Prostate gland (tissue), 2 donors: ENCODE measurements at regions not wholly inside any gene's neighbourhood (a gene's known extent, or its start where the extent isn't known, plus 50 kb on each side); places are given as distances from the start of the nearest gene placed in this dataset.

Experiments
- DNase-seq: peaks from one replicate; pipeline ENCODE4 v3.0.0-alpha.2; 2019; ENCODE audit warnings: low spot score
- H3K27ac ChIP-seq, 2 donors: fragments of 200-600 bp; sonication (generic); 2 replicates each; pipeline ENCODE4 v1.5.1; 2017 to 2019
- H3K27me3 ChIP-seq: fragments of 200-600 bp; sonication (generic); replicated peaks from 2 replicates; pipeline ENCODE4 v1.5.1; 2019; ENCODE audit not compliant: insufficient read depth
- H3K36me3 ChIP-seq, 2 donors: fragments of 200-600 bp; sonication (generic); 1 replicate in 1 of 2; 2 replicates in 1 of 2; pipeline versions ENCODE4 v1.5.1 to v1.8.1; 2017 to 2019
- H3K4me1 ChIP-seq: fragments of 200-600 bp; sonication (generic); replicated peaks from 2 replicates; pipeline ENCODE4 v1.5.1; 2019
- H3K4me3 ChIP-seq, 2 donors: fragments of 200-600 bp; sonication (generic); 2 replicates each; pipeline ENCODE4 v1.5.1; 2017 to 2019
- H3K9me3 ChIP-seq: fragments of 200-600 bp; sonication (generic); 2 replicates; pipeline ENCODE4 v1.5.1; 2017
- POLR2A ChIP-seq: fragments of 450-650 bp; IDR thresholded peaks from one replicate; pipeline ENCODE4 v1.6.1; 2016; ENCODE audit warnings: antibody characterized with exemption, mild to moderate bottlenecking
- POLR2AphosphoS5 ChIP-seq: sonication (generic); formaldehyde crosslinking; IDR thresholded peaks from one replicate; pipeline ENCODE4 v1.6.1; 2017; ENCODE audit warnings: antibody characterized with exemption
- WGBS: methylation state at CpG from one replicate; pipeline ENCODE4 v1.1.5; 2018; 5-methylcytosine and 5-hydroxymethylcytosine counted together
- intact Hi-C: fragments of 100-400 bp; cut with DNase I; formaldehyde crosslinking; loops from one replicate; pipeline ENCODE4 v1.14.2; 2022
- TF ChIP-seq, protein P1 (sequence below), 4 experiments: fragments of 200-600 bp in 2 of 4; fragments of 450-650 bp in 2 of 4; sonication (generic) in 2 of 4; IDR thresholded peaks; 1 replicate in 3 of 4; 2 replicates in 1 of 4; pipeline ENCODE4 v1.5.1; 2016 to 2019; ENCODE audit warnings: antibody characterized with exemption in 4 of 4, mild to moderate bottlenecking in 2 of 4, moderate library complexity in 2 of 4

DNA sequence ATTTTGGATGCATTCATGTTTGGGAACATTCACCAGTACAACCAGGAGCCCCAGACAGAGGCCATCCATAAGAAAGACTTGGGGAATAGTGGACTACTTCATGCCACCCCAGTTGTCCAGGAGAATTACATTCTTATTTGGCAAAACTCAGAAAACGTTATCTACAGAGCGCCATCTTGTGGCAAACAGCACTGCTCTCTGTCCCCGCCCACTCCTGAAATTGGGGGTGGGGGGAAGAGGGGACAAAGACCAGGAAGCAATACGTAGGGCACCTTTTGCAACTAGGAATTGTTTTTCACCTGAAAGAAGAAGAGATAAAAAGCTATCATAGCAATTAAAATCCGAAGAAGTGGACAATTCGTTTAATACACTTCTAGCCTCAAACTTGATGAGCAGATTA is 134.6 kb upstream of the MGMT start:
- intact Hi-C loops = no loop called here
- no peaks in the 10 kb centered on the region for H3K36me3 ChIP-seq
- DNase-seq = no peak
- H3K27ac ChIP-seq = no peak overlapping the region
- 45% methylated on average over 6 of the region's 6 CpGs for WGBS
- no peak for TF ChIP-seq POLR2A
- TF ChIP-seq, protein P1, sequence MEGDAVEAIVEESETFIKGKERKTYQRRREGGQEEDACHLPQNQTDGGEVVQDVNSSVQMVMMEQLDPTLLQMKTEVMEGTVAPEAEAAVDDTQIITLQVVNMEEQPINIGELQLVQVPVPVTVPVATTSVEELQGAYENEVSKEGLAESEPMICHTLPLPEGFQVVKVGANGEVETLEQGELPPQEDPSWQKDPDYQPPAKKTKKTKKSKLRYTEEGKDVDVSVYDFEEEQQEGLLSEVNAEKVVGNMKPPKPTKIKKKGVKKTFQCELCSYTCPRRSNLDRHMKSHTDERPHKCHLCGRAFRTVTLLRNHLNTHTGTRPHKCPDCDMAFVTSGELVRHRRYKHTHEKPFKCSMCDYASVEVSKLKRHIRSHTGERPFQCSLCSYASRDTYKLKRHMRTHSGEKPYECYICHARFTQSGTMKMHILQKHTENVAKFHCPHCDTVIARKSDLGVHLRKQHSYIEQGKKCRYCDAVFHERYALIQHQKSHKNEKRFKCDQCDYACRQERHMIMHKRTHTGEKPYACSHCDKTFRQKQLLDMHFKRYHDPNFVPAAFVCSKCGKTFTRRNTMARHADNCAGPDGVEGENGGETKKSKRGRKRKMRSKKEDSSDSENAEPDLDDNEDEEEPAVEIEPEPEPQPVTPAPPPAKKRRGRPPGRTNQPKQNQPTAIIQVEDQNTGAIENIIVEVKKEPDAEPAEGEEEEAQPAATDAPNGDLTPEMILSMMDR (IDR thresholded peaks at IDR 0.05) = peak in 2 of 4 experiments; percentile 13 to 27
- H3K4me1 ChIP-seq = no peaks in the 10 kb centered on the region
- no peaks in the 10 kb centered on the region for H3K27me3 ChIP-seq
- H3K9me3 ChIP-seq = no peaks in the 10 kb centered on the region
- no peak overlapping the region for H3K4me3 ChIP-seq

DNA sequence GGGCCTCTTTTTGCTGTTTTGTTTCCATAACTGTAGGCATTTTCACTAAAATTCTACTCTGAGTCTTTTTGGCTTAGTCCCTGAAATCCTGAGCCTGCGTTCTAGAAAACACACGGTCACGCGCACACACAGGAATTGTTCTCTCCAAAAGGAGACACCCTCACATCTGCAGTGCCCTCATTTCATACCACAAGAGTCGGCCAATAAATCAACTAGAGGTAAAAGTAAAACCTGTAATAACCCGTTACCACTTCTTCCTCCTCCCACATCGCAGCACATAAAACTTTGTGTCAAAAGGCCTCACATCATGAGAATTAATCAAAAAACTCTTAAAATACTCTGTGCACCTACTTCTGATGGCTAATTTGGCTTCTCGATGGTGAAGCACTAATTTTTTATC is 133.3 kb upstream of the MGMT start:
- no peaks in the 10 kb centered on the region for H3K36me3 ChIP-seq
- intact Hi-C loops = no loop called here
- DNase-seq = no peak
- H3K9me3 ChIP-seq = no peaks in the 10 kb centered on the region
- H3K27ac ChIP-seq = no peak overlapping the region
- H3K4me1 ChIP-seq = no peaks in the 10 kb centered on the region
- TF ChIP-seq POLR2AphosphoS5 (no peak), POLR2A (no peak)
- TF ChIP-seq, protein P1 (IDR thresholded peaks at IDR 0.05) = no peak
- no peaks in the 10 kb centered on the region for H3K27me3 ChIP-seq
- 52% methylated on average over 8 of the region's 8 CpGs for WGBS
- no peak overlapping the region for H3K4me3 ChIP-seq

DNA sequence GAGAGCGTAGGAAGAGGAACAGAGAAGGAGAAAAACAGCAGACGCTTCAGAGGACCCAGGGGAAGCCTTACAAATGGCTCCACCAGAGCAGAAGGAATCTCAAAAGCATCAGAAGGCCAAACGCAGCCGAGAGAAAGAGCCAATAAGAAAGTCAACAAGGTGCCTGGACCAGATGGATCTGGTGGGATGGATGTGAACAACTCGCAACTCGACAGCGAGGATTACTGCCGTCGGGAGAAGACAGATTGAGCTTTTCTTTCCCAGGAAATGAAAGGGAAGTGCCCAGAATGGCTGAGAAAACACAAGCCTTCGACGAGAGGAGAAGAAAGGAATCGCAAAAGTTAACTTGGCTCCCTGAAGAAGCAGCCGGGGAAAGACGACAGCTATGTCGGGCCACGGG is 132.8 kb upstream of the MGMT start:
- Histone ChIP-seq H3K4me3 (no peak overlapping the region), H3K36me3 (no peaks in the 10 kb centered on the region), H3K4me1 (no peaks in the 10 kb centered on the region), H3K27me3 (no peaks in the 10 kb centered on the region), H3K27ac (no peak overlapping the region), H3K9me3 (no peaks in the 10 kb centered on the region)
- intact Hi-C loops = no loop called here
- TF ChIP-seq POLR2A = no peak
- TF ChIP-seq, protein P1 (IDR thresholded peaks at IDR 0.05) = no peak
- no peak for TF ChIP-seq POLR2AphosphoS5
- WGBS = 88% methylated on average over 16 of the region's 16 CpGs
- DNase-seq = no peak

DNA sequence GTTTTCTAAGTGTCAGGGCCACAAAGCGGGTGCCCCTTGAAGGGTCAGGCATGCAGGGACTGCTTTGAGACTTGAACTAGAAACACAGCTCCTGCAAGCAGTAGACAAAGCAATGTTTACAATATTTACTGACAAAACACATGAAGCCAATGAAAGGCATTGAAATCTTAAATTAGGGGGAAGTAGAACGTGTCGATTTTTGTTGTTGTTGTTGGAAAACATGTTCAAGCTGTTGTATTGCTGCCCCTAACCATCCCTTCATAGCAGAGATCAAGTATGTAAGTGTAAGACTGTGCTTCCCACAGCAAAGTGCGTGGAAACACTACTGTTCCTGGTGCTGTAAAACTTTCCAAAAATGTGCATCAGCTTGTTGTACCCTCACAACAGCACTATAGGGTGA is 131.6 kb upstream of the MGMT start:
- no peak for DNase-seq
- intact Hi-C loops = no loop called here
- no peaks in the 10 kb centered on the region for H3K4me1 ChIP-seq
- H3K36me3 ChIP-seq = no peaks in the 10 kb centered on the region
- H3K9me3 ChIP-seq = no peaks in the 10 kb centered on the region
- no peak for TF ChIP-seq POLR2A
- no peak for TF ChIP-seq POLR2AphosphoS5
- TF ChIP-seq, protein P1 (IDR thresholded peaks at IDR 0.05) = no peak
- no peak overlapping the region for H3K4me3 ChIP-seq
- H3K27me3 ChIP-seq = no peaks in the 10 kb centered on the region
- H3K27ac ChIP-seq = no peak overlapping the region
- 94% methylated on average over 4 of the region's 4 CpGs for WGBS

DNA sequence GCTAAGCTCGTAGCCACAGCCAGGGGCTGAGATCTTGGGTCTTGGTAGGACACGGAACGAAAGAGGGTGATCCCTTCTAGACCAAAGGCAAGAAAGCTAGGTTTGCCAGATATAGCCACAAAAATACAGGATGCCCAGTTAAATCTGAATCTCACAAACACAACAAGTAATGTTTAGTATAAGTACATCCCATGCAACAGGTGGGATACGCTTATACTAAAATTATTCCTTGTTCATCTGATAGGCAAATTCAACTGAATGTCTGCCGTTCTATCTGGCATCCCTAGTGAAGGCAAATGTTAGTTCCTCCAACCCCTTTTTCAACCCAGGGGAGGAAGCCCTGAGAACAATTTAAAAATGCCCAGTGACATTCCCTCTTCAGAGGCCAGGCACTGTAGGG is 131.1 kb upstream of the MGMT start:
- DNase-seq = no peak
- TF ChIP-seq, protein P1 (IDR thresholded peaks at IDR 0.05) = no peak
- TF ChIP-seq POLR2AphosphoS5 = no peak
- no peak for TF ChIP-seq POLR2A
- intact Hi-C loops = no loop called here
- WGBS = 96% methylated on average over 5 of the region's 5 CpGs
- Histone ChIP-seq H3K4me3 (no peak overlapping the region), H3K9me3 (no peaks in the 10 kb centered on the region), H3K36me3 (no peaks in the 10 kb centered on the region), H3K27ac (no peak overlapping the region), H3K27me3 (no peaks in the 10 kb centered on the region), H3K4me1 (no peaks in the 10 kb centered on the region)
